Activated CD8-positive, alpha-beta memory T cell treated with anti-CD3 and anti-CD28 coated beads for 48 hours (primary cell): ENCODE measurements at regions not wholly inside any gene's neighbourhood (a gene's known extent, or its start where the extent isn't known, plus 50 kb on each side); places are given as distances from the start of the nearest gene placed in this dataset.

Experiments used
- DNase-seq, 3 experiments: peaks; one replicate each; pipeline ENCODE4 v3.0.0-alpha.2; 2020; ENCODE audit warnings: low read depth in 2 of 3, low spot score in 2 of 3

DNA sequence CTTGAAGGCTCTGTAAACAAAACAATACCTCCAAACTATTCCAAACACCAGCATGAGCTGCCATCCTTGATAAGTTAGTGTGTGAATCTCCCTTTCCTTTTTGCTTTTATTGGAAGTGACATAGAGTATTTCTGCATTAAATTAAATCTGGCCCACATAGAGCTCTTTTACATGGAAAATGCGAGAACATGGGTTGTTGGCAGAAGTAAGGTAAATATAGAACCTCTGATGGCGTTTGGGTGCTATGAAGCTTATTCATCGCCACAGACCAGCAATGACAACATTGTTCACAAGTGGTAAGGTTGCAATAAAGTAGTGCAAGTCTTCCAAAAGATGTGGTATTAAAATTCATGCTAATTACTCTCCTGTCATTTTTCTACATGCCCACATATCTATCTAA lies 445.8 kb upstream of the JAG1 start:
- DNase-seq = no peak

DNA sequence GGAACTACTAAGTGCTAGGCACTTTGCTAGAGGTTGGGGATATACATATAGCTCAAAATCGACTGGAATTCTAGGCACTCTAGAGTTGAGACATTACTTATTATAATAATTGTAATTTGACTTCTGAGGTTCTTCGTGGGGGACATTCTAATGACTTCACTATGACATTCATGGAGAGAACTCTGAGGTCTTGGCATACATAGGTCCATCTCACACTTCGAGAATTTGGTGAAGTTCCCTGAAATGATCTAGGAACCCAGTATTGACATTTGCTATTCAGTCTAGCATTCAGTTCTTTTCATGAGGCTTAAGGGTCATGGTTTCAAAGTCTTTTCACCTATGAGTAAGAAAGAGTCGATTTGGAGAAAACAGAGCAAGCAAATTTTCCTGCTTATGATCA lies 446.6 kb upstream of the JAG1 start:
- no peak for DNase-seq

DNA sequence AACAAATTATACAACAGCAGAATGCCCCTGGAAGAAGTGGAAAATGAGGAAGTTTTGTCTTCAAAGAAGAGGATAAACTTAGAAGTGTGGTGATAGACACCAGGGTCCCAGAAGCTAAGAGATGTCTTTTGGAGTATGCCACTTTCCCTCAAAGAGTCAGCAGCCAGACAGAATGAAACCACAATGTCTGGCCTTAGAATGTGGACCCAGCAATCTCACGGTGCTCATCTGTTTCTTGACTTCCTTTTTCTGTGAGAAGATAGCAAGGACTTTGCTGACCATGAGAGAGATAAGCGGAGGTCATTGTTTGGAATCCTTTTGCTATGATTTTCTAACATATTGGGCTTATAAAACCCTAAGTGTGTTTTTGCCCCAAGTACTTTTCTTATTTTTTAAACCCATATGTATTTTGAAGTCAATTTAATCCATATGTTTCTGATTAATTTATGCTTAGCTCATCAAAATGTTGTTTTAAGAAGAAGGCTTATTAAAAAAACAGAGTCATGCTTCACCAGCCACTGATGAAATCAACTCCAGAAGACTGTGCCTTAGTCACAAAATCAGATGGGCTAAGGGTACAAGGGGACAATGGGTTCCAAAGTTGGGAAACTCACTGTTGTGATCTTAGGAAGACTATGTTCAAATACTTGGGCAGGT lies 451.2 kb upstream of the JAG1 start:
- DNase-seq = no peak

DNA sequence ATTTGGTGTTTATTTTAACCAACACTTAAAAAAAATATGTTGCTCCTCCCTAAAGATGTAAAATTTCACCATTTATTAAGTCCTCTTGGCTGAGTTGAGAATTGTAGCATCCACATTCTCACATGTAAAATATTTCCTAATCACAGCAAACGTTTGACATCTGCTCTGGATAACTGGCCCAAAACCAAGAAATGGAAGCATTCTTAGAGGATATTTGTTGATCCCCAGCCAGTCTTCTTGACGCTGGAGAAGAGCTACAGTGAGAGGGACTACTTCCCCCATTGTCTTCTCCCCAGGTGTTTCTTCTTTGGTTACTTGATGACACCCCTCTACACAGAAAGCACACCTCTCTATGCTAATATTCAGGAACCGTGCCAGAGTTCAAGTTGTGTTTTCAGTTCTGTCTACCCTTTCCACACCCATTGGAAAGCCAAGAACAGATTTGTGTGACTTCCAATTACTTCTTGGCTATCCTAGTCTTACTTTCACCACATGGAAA lies 454.5 kb upstream of the JAG1 start:
- no peak for DNase-seq

DNA sequence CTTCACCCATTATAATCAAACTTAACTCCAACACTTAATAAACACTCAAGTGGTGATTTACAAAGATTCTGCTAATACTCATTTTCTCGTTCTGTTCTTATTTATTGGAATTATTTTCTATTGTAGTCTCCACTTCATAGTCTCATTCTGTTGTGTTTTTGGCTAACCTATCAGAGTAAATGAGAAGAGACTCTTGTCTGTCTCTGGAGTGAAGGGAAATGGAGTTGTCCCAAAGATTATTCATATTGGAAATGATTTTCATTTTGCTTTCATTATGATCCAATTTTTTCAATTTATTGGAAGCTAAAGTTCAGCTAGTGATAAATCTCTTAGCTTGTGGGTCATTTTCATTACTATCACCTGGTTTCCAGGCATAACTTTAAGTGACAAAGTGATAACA lies 454.9 kb upstream of the JAG1 start:
- DNase-seq = no peak

DNA sequence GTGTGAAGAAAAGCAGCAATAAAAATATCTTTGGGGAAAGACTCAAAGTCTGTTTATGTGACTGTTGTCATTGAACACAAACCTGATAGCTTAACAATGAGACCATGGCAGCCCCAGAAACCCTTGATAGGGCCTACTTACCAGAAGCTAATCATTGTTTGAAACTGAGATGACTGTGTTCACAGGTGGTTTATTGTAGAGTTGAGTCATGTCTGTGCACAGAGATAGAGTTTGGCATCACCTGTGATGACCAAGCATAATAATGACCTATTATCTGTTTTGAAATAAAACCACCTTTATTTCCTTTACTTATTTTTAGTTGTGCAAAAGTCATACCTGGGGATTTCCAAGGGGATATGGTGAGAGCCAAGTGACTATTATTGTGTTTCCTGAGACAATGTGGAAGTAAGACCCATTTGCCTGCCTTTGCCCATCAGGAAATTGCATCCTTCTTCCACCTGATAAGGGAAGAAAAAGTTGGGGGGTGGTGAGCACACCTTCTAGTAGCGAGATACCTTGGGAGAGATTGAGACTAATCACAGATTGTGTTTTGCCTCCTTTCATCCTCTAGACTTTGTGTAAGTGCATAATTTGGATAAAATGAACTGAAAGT lies 456.9 kb upstream of the JAG1 start:
- DNase-seq = no peak

DNA sequence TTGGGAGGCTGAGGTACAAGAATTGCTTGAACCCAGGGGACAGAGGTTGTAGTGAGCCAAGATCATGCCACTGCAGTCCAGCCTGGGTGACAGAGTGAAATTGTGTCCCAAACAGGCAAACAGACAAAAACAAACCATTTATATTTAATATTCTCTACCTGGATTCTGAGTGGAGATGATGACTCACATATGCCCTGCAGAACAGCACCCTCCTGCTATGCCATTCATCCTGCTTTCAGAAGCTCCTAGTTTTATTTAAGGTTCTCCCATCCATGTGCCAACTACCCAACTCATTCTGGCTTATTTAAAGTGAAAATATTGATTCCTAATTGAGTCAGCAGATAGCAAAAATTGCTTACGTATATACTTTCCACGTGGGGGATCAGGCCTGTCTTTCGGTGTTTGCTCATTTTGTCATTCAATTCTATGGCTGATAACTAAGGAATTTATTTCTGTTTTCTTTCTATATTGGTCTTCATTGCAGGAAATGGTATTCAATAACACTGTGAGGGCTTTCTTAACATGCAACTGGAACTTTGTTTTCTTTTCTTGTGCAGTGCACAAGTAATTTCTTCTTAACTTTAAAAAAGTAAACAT lies 459.1 kb upstream of the JAG1 start:
- DNase-seq = no peak

DNA sequence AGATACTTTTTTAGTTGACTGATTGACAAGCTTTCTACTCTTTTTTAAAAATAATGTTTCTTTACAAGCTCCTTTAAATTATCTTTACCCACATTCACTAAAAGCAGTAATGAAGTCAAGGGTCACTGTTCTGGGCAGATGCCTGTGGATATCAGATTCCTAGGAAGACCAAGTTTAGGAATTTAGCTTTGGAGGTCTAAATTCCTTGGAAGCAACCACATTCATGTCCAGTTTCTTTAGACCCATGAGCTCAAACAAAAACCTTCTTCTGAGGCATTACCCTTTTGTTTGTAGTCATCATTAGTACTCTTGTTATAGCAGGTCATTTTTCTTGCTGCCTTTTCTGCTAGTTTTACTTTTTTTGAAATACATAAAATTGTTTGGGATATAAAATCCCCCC lies 462.9 kb upstream of the JAG1 start:
- no peak for DNase-seq

DNA sequence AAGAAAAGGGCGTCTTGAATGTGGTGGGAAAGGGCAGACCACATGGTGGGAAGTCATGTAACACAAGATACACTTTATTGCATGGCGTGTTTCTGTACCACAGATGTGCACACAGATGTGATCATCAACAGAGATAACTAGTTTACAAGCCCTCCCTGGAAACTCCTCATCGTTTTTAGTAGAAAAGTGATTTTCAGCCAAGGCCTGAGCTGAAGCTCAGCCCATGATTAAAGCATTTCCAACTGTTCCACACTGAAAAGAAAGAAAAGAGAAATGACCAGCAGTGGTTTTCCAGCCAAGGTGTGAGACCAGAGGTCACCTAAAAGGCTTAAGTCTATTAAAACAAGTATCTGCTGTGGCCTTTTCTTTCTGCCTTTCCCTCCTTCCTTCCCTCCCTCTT lies 463.9 kb upstream of the JAG1 start:
- no peak for DNase-seq

DNA sequence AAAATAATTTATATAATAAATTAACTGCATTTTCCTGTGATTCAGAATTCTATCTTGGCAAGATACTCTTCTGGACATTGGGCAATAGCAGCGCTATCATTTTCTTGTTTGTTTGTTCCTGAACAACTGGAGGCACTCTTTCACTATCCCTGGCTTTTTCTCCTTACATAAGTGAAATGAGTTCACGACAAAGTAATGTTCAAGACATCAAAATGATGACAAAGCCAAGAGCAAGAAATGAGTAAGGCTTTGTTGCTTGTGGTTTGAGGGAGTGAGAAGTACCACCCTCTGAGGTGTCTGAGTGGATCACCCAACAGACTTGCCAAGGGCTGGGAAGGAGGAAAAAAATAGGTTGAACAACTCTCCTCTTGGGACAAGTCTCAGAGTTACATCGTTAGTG lies 466.6 kb upstream of the JAG1 start:
- no peak for DNase-seq

DNA sequence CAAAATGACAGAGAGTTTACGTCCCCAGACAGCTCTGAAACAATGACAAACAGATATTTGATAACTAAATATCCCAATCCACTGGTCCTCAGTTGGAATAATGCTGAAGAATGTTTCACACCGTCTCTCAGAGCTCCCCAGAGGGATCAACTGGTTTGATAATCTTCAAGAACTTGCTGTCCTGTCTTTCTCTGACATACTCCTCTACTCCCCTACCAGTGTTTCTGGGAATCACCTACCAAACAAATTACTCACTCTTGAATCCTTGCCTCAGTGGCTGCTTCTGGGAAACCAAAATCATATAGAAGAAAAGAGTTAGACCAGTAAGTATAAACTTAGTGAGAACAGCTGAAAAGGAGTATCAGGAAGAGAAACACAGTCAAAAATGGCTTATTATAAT lies 469.7 kb upstream of the JAG1 start:
- no peak for DNase-seq

DNA sequence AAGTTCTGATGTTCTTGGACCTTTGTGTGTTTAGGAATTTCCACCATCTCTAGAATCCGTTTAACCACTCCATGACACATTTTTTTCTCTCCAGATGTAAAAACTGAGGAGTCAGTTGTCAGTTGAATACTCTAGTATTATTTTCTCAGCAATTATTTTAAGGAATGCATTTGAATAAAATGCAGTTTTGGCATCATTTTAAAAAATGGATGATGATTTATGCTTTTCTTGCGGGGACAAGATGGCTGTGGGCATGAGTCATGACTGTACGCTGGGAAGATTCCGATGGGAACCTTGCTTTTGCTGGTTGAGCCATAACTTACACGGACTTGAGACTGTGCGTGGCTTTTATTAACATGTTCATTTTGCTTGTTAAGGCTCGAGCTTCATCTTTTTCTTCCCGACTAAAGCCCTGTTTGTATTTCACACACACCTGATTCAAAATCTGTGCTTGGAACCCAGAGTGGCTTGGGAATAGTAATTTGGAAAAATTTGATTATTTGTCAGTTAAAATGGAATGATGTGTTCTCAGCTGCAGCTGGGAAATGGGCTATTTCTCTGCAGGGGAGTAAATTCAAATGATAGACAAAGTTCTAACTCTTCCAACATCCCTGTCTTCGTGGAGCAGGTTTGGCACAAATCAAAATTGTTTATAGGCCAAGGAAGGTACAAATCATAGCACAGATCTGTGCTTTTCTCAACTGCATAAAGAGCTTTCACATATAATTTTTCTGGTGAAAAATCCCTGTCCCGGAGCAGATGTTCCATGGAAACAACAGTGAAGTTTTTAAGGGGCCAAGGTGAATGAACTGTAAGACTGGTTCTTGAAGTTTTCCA lies 470.5 kb upstream of the JAG1 start:
- DNase-seq = no peak

DNA sequence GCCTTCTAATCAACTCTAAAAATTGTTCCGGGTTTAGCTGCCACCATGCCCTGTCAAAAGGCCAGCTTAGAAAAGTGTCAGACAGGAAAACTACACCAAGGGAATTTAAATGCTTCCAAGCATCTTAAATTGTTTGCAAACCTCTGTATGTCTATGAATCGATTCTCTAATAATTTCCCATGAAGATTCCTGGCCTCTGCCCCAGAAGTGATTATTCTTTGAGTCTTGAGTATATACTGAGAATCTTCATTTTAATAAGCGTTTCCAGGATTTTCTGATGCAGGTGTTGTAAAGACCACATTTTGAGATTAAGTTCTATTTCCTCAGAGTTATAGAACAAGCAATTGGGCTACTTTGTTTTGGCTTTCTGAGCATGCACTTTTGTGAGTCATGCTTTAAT lies 471.8 kb upstream of the JAG1 start:
- DNase-seq = no peak

DNA sequence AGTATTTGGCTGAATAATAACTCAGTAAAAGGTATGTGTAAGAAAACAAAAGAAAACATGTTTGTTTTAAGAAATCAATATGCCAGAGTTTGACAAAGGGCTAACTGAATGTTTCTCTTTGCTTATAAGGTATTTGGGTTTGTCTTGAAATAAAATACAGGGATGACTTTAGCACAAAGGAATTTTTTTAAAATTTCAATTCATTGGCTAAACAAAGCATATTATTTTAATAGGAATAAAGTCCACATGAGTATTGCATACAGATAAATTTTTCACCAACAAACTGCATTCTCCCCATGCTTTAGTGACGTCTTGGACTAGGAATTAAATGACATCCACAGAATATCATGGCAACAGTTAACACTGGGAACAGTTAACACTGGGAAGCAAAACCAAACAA lies 480.0 kb upstream of the JAG1 start:
- no peak for DNase-seq

DNA sequence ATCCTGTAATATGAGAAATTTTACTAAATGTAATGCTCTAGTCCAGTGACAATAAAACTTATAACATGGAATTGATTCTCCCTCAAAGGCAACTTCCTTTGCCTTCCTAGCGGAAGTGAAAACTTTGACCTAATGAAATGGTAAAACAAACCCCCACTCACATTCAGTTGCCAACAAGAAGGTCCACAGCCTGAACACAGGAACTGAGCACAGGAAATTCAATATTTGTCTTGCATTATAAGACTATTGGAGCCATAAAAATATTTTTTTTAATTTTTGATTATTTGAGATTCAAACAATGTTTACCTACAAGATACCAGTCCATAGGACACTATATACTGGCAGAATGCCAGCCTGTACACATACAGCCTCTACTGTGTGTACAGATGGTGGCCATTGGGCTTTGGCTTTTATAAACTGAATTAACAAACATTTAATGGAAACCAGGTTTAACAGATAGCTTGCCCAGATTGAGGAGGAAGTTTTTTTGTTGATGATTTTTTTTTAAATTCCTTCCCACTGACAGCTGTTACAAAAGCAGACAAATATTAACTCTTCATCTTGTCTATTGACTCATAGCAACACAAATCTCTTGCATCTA lies 481.5 kb upstream of the JAG1 start:
- DNase-seq = no peak

DNA sequence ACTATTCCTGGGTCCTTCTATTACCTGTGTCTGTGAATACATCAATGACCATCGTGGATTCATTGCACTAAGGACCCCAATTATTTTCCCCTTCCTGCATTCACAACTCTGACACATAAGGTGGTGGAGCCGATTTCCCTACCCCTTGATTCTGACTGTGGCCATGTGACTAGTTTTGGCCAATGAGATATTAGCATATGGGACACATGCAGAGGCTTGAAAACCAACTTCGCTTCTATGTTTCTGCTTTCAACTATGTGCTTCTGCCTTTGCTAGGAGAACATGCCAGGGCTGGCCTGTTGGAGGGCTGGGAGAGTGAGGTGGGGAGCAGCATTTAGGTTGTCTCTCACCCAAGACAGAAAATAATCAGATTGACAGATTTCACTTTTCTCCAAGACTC lies 483.1 kb upstream of the JAG1 start:
- DNase-seq = no peak

DNA sequence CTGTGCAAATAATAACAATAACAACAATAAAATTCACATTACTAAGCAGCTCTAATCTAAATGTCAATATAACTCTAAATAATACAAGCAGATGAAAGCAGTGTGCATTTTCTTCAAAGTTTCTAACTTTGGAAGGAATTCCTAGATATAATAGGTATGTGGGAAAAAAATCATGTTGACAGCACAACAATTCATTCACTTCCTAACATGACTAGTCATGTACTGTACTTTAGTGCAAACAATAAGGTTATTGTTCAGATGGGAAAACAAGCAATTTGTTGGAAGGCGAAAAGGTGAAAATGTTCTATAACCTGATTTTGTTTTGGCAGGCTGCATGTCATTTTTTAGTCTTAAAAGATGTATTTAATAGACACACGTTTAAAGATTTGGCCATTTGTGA lies 484.3 kb upstream of the JAG1 start:
- no peak for DNase-seq

DNA sequence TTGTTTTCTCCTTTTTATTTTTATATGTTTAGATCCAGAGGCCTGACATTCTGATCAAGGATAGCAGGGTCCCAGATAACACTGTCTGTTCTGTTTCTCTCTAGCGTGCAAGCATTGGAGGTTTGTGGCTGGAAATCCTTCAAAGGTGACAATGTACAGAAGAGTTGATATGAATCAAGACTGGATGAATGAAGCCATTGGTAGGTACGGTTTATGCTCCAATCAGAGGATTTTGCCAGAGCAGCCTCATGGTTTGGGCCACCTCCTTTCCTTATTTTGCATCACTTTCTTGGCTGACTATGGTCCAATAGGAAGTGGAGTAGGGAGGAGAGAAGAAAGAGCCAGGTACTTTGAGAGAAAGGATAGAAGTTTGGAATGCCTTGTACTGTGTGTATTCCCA lies 484.8 kb upstream of the JAG1 start:
- DNase-seq = no peak

DNA sequence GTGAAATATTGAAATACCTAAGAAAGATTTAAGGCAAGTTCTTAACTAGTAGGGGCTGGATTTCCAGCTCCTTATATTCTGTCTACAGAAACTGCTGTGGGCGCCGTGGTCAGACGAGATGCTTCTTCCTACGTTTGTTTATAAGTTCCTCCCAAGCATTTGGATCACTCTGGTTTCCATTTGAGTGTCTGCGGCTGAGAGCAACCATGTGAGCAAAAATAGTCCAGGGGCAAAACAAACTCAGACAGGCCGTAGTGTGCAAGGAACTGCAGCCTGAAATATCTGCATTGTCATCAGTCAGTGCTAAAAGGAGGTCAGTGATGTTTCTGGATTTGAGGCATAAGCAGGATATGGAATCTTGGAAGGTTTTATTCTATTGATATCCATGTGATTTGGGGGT lies 485.9 kb upstream of the JAG1 start:
- DNase-seq = no peak

DNA sequence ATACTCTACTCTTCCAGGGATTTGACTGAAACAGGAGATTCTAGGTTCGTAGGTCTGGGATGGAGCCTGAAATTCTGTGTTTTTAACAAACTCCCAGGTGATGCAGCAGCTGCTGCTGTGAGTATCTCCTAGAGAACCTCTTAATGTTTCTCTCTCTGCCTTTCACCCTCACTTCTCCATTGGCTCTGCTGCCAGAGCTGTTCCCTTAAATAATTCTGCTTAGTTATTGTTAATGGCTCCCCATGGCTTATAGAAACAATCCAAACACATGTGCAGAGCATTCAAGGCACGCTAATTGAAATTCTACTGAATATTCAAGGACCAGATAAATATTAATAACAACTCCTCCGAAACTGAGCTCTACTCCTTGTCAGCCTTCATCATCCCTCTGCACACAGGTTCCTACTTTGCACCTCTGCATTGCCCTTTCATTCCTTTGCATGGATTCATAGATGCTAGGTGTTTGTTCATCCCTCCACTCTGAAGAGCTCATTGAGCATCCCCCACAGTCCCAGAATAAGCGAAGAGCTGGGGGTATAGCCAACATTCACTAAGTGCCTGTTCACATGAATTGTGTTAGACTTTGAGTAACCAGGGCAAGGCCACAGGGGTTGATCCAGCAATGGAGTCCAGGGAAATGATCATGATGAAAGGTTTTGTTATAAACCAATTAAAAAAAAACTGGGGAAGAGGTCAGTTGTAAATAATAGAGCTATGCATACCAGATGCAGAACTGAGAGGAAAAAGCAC lies 488.4 kb upstream of the JAG1 start:
- no peak for DNase-seq

DNA sequence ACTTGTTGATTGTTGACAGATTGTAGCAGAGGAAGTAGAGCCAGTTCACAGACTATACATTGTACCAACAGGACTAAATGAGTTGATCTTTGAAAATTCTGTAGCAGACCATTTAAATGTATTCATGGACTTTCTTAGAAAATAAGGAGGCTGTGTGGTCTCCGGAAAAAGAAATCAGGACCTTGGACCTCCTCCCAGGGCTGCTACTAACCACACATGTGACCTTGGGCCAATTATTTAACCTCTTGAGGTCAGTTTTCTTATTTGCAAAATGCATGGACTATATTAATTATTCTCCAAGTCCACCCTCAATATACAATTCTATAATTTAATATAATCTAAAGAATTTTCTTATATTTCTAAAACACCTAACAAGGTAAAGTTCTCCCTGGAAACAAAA lies 492.0 kb upstream of the JAG1 start:
- DNase-seq = no peak
